H9 (cell line): ENCODE measurements at regions not wholly inside any gene's neighbourhood (a gene's known extent, or its start where the extent isn't known, plus 50 kb on each side); places are given as distances from the start of the nearest gene placed in this dataset.

ENCODE experiments used
- DNase-seq: peaks from one replicate; pipeline ENCODE4 v3.0.0-alpha.2; 2017
- H2AFZ ChIP-seq: one replicate; pipeline ENCODE4 v1.6.1; 2013; ENCODE audit warnings: mild to moderate bottlenecking, low read length, control low read depth, moderate library complexity
- H2AK5ac ChIP-seq: 2 replicates; pipeline ENCODE4 v1.6.1; 2013; ENCODE audit warnings: low read length, control low read depth, mixed read lengths; ENCODE audit not compliant: insufficient read length
- H2BK120ac ChIP-seq: one replicate; pipeline ENCODE4 v1.6.1; 2013; ENCODE audit warnings: low read depth, mild to moderate bottlenecking, low read length, control low read depth, inconsistent platforms; ENCODE audit not compliant: poor library complexity, severe bottlenecking
- H2BK12ac ChIP-seq: 2 replicates; pipeline ENCODE4 v1.6.1; 2013; ENCODE audit warnings: low read length, control low read depth, mixed read lengths, low read depth; ENCODE audit not compliant: insufficient read length
- H2BK15ac ChIP-seq: 2 replicates; pipeline ENCODE4 v1.6.1; 2013; ENCODE audit warnings: low read depth, low read length, control low read depth
- H2BK20ac ChIP-seq: one replicate; pipeline ENCODE4 v1.6.1; 2013; ENCODE audit warnings: low read depth, mild to moderate bottlenecking, low read length, control low read depth, inconsistent platforms; ENCODE audit not compliant: poor library complexity, severe bottlenecking
- H2BK5ac ChIP-seq: 2 replicates; pipeline ENCODE4 v1.6.1; 2013; ENCODE audit warnings: low read length, control low read depth, mixed read lengths; ENCODE audit not compliant: insufficient read length
- H3K14ac ChIP-seq: 2 replicates; pipeline ENCODE4 v1.6.1; 2013; ENCODE audit warnings: low read length, control low read depth; ENCODE audit not compliant: insufficient read depth
- H3K18ac ChIP-seq: 2 replicates; pipeline ENCODE4 v1.6.1; 2013; ENCODE audit warnings: low read depth, mild to moderate bottlenecking, mixed read lengths, low read length, control low read depth; ENCODE audit not compliant: insufficient read length
- H3K23ac ChIP-seq: 2 replicates; pipeline ENCODE4 v1.6.1; 2013; ENCODE audit warnings: low read length, control low read depth, mixed read lengths, low read depth; ENCODE audit not compliant: insufficient read length
- H3K23me2 ChIP-seq: 2 replicates; pipeline ENCODE4 v1.6.1; 2013; ENCODE audit warnings: low read depth, mild to moderate bottlenecking, mixed read lengths, low read length, control low read depth; ENCODE audit not compliant: insufficient read length, poor library complexity, severe bottlenecking
- H3K27ac ChIP-seq: 2 replicates; pipeline ENCODE4 v1.5.1; 2013; ENCODE audit warnings: low read length, control low read depth, mixed read lengths, low read depth; ENCODE audit not compliant: insufficient read length
- H3K27me3 ChIP-seq: 2 replicates; pipeline ENCODE4 v1.6.1; 2013; ENCODE audit warnings: low read length, control low read depth, inconsistent platforms; ENCODE audit not compliant: insufficient read depth
- H3K4ac ChIP-seq: 2 replicates; pipeline ENCODE4 v1.6.1; 2013; ENCODE audit warnings: low read depth, mild to moderate bottlenecking, control low read depth, inconsistent platforms, low read length, moderate library complexity
- H3K4me1 ChIP-seq: 2 replicates; pipeline ENCODE4 v1.6.1; 2013; ENCODE audit warnings: low read length, control low read depth, inconsistent platforms; ENCODE audit not compliant: insufficient read depth
- H3K4me2 ChIP-seq: 2 replicates; pipeline ENCODE4 v1.6.1; 2013; ENCODE audit warnings: low read length, control low read depth, mixed read lengths; ENCODE audit not compliant: insufficient read length, insufficient read depth
- H3K56ac ChIP-seq: 2 replicates; pipeline ENCODE4 v1.6.1; 2013; ENCODE audit warnings: low read depth, mild to moderate bottlenecking, mixed read lengths, low read length, control low read depth; ENCODE audit not compliant: insufficient read length
- H3K79me1 ChIP-seq: 2 replicates; pipeline ENCODE4 v1.6.1; 2013; ENCODE audit warnings: low read depth, mild to moderate bottlenecking, moderate library complexity, low read length, control low read depth, inconsistent platforms; ENCODE audit not compliant: insufficient read depth, poor library complexity, severe bottlenecking
- H3K79me2 ChIP-seq: 2 replicates; pipeline ENCODE4 v1.6.1; 2013; ENCODE audit warnings: low read length, control low read depth, inconsistent platforms; ENCODE audit not compliant: insufficient read depth
- H3K9ac ChIP-seq: 2 replicates; pipeline ENCODE4 v1.6.1; 2013; ENCODE audit warnings: low read length, control low read depth, mixed read lengths; ENCODE audit not compliant: insufficient read length; ENCODE audit errors: extremely low read depth
- H3K9me3 ChIP-seq: one replicate; pipeline ENCODE4 v1.6.1; 2013; ENCODE audit warnings: low read depth, low read length, inconsistent platforms; ENCODE audit not compliant: control insufficient read depth
- H3T11ph ChIP-seq: one replicate; pipeline ENCODE4 v1.6.1; 2013; ENCODE audit warnings: mild to moderate bottlenecking, low read length, control low read depth, inconsistent platforms
- H4K20me1 ChIP-seq: one replicate; pipeline ENCODE4 v1.6.1; 2013; ENCODE audit not compliant: control insufficient read depth, insufficient read length, insufficient read depth
- H4K5ac ChIP-seq: 2 replicates; pipeline ENCODE4 v1.6.1; 2013; ENCODE audit warnings: low read depth, mild to moderate bottlenecking, mixed read lengths, low read length, control low read depth; ENCODE audit not compliant: insufficient read length
- H4K8ac ChIP-seq: replicated peaks from 2 replicates; pipeline ENCODE4 v1.6.1; 2013; ENCODE audit warnings: low read length, control low read depth, mixed read lengths, low read depth; ENCODE audit not compliant: insufficient read length
- H4K91ac ChIP-seq: 2 replicates; pipeline ENCODE4 v1.6.1; 2013; ENCODE audit warnings: low read depth, mild to moderate bottlenecking, moderate library complexity, mixed read lengths, low read length, control low read depth; ENCODE audit not compliant: insufficient read length
- H3K27ac Mint-ChIP-seq, 3 experiments: 2 replicates in 2 of 3; 3 replicates in 1 of 3; pipeline ENCODE4 v1.8.0; 2020 to 2021; ENCODE audit warnings: mixed read lengths in 3 of 3, mild to moderate bottlenecking in 1 of 3, moderate library complexity in 1 of 3
- H3K27me3 Mint-ChIP-seq: 2 replicates; pipeline ENCODE4 v1.8.0; 2021; ENCODE audit warnings: low read depth, mild to moderate bottlenecking, moderate library complexity, mixed read lengths
- H3K36me3 Mint-ChIP-seq, 3 experiments: 2 replicates in 2 of 3; 3 replicates in 1 of 3; pipeline ENCODE4 v1.8.0; 2020 to 2021; ENCODE audit warnings: low read depth in 3 of 3, mixed read lengths in 3 of 3; ENCODE audit not compliant: insufficient read depth in 1 of 3
- H3K4me1 Mint-ChIP-seq, 2 experiments: 2 replicates each; pipeline ENCODE4 v1.8.0; 2020; ENCODE audit warnings: mixed read lengths in 2 of 2
- H3K4me3 Mint-ChIP-seq, 2 experiments: 2 replicates in 1 of 2; 3 replicates in 1 of 2; pipeline ENCODE4 v1.8.0; 2020 to 2021; ENCODE audit warnings: mild to moderate bottlenecking in 2 of 2, mixed read lengths in 2 of 2, moderate library complexity in 1 of 2
- H3K9me3 Mint-ChIP-seq, 2 experiments: 2 replicates in 1 of 2; 3 replicates in 1 of 2; pipeline ENCODE4 v1.8.0; 2020; ENCODE audit warnings: mild to moderate bottlenecking in 2 of 2, mixed read lengths in 2 of 2, moderate library complexity in 1 of 2
- WGBS: extraction: QIAGEN DNeasy Blood & Tissue Kit; methylation state at CpG from one replicate; pipeline ENCODE4 v1.1.7; 2013; ENCODE audit warnings: missing lambda C conversion rate, low lambda C conversion rate, mixed read lengths; ENCODE audit not compliant: insufficient read length; ENCODE audit errors: extremely low coverage; 5-methylcytosine and 5-hydroxymethylcytosine counted together
- TF ChIP-seq, protein P1 (sequence below): fragments of 200-600 bp; sonication (generic); conservative IDR thresholded peaks from 3 replicates; pipeline ENCODE4 v1.8.0; 2021; ENCODE audit warnings: antibody characterized with exemption, mild to moderate bottlenecking

DNA sequence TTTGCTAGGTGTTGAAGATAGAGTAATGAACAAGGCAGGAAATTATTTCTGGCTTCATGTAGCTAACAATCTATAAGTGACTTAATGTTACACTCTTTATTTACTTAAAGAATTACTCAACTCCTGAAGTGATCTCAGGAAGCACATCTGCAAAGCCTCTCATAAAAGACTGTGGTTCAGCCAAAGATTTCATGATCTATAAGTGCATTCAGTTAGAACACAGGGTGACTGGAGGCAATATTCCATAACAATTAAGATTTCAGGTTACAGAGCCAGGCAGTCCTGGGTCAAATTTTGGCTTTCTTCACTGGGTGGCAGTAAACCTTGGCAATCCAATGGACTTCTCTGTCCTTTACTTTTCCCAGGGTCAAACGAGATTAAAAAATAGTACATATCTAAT lies 204.0 kb downstream of the TPBG start:
- Histone ChIP-seq H2AFZ (no peak overlapping the region), H3K56ac (no peak overlapping the region), H2BK15ac (no peak overlapping the region), H3K27me3 (no peaks in the 10 kb centered on the region), H3K23ac (no peak overlapping the region), H2BK5ac (no peak overlapping the region), H4K8ac (no peak overlapping the region), H3K9me3 (no peaks in the 10 kb centered on the region), H2BK20ac (no peak overlapping the region), H2BK120ac (no peak overlapping the region), H2BK12ac (no peak overlapping the region), H4K20me1 (no peaks in the 10 kb centered on the region), H3K4me2 (no peak overlapping the region), H3K27ac (no peak overlapping the region), H4K5ac (no peak overlapping the region), H3K4me1 (no peaks in the 10 kb centered on the region; the same call in 1 of the 2 replicates), H3K23me2 (no peaks in the 10 kb centered on the region), H3K4ac (no peak overlapping the region), H2AK5ac (no peak overlapping the region), H3K18ac (no peak overlapping the region), H3K79me1 (no peaks in the 10 kb centered on the region), H3K79me2 (no peaks in the 10 kb centered on the region), H3K14ac (no peak overlapping the region), H4K91ac (no peak overlapping the region), H3K9ac (no peak overlapping the region), H3T11ph (no peak overlapping the region)
- H3K27ac Mint-ChIP-seq = no peak overlapping the region
- H3K27me3 Mint-ChIP-seq = no peaks in the 10 kb centered on the region
- H3K36me3 Mint-ChIP-seq = no peaks in the 10 kb centered on the region
- H3K4me3 Mint-ChIP-seq = no peak overlapping the region
- WGBS = no CpG with 5 or more reads among the region's 1 CpG
- DNase-seq = no peak
- peaks cover 11 to 12% of the 10 kb centered on the region in 2 experiments for H3K4me1 Mint-ChIP-seq
- TF ChIP-seq, protein P1, sequence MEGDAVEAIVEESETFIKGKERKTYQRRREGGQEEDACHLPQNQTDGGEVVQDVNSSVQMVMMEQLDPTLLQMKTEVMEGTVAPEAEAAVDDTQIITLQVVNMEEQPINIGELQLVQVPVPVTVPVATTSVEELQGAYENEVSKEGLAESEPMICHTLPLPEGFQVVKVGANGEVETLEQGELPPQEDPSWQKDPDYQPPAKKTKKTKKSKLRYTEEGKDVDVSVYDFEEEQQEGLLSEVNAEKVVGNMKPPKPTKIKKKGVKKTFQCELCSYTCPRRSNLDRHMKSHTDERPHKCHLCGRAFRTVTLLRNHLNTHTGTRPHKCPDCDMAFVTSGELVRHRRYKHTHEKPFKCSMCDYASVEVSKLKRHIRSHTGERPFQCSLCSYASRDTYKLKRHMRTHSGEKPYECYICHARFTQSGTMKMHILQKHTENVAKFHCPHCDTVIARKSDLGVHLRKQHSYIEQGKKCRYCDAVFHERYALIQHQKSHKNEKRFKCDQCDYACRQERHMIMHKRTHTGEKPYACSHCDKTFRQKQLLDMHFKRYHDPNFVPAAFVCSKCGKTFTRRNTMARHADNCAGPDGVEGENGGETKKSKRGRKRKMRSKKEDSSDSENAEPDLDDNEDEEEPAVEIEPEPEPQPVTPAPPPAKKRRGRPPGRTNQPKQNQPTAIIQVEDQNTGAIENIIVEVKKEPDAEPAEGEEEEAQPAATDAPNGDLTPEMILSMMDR = no peak
- H3K9me3 Mint-ChIP-seq = no peaks in the 10 kb centered on the region
